AG09309 (cell line): ENCODE measurements at regions not wholly inside any gene's neighbourhood (a gene's known extent, or its start where the extent isn't known, plus 50 kb on each side); places are given as distances from the start of the nearest gene placed in this dataset.

ENCODE experiments used
- DNase-seq: peaks from one replicate; pipeline ENCODE4 v3.0.0-alpha.2; 2010; ENCODE audit warnings: low read depth
- H3K4me3 ChIP-seq: 2 replicates; pipeline ENCODE4 v1.5.1; 2011; ENCODE audit warnings: mild to moderate bottlenecking, low read depth, low read length, moderate library complexity; ENCODE audit not compliant: control insufficient read depth
- TF ChIP-seq, protein P1 (sequence below): IDR thresholded peaks from 2 replicates; pipeline ENCODE4 v1.5.1; 2011; ENCODE audit warnings: mild to moderate bottlenecking, low read depth, low read length, inconsistent platforms; ENCODE audit not compliant: insufficient read depth, control insufficient read depth; ENCODE audit errors: missing control alignments

- no peak for DNase-seq
- no peak overlapping the region for H3K4me3 ChIP-seq
- TF ChIP-seq, protein P1, sequence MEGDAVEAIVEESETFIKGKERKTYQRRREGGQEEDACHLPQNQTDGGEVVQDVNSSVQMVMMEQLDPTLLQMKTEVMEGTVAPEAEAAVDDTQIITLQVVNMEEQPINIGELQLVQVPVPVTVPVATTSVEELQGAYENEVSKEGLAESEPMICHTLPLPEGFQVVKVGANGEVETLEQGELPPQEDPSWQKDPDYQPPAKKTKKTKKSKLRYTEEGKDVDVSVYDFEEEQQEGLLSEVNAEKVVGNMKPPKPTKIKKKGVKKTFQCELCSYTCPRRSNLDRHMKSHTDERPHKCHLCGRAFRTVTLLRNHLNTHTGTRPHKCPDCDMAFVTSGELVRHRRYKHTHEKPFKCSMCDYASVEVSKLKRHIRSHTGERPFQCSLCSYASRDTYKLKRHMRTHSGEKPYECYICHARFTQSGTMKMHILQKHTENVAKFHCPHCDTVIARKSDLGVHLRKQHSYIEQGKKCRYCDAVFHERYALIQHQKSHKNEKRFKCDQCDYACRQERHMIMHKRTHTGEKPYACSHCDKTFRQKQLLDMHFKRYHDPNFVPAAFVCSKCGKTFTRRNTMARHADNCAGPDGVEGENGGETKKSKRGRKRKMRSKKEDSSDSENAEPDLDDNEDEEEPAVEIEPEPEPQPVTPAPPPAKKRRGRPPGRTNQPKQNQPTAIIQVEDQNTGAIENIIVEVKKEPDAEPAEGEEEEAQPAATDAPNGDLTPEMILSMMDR, result no peak
Measured at GRCh38 chr10:106435081-106435480, 729.4 kb downstream of the SORCS1 start.

DNA sequence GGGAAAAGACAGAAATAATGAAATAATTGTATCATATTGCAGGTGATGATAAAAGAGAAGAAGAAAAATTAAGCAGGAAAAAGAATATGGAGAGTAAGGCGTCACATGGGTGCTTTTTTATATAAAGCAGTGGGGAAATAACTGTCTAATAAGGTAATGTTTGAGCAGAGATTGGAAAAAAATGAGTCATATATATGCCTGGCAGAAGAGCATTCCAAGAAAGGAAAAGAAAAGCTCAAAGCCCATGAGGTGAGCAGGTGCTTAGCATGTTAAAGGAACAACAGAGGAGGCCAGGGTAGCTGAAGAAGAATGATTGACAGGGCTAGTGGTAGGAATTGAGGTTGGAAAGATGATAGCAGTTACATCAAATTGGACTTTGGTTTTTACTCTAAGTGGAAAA, 739.5 kb downstream of the SORCS1 start:
- TF ChIP-seq, protein P1, result no peak
- no peak for DNase-seq
- no peak overlapping the region for H3K4me3 ChIP-seq

- TF ChIP-seq, protein P1, result no peak
- DNase-seq, result no peak
- H3K4me3 ChIP-seq, result no peak overlapping the region
Measured at GRCh38 chr10:106424054-106424453, 740.5 kb downstream of the SORCS1 start.

DNA sequence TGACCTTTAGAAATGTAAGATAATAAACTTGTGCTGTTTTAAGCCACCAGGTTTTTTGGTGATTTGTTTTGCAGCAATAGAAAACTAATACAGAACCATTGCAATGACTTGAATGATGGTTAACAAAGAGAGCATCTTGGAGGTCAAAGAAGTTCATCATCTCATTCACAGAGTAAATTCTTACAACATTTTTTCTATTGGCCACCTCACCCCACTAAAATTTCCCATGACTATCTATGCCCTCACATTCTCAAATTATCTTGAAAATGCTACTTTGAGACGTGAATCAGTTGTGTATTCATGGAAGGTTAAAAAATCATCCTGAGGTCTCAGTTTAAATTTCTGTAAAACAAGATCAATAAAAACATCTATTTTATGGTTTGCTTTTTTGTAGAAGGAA, 754.2 kb downstream of the SORCS1 start:
- DNase-seq, result no peak
- TF ChIP-seq, protein P1, result no peak
- no peak overlapping the region for H3K4me3 ChIP-seq

- DNase-seq, result no peak
- no peak overlapping the region for H3K4me3 ChIP-seq
- TF ChIP-seq, protein P1, result no peak
Measured at GRCh38 chr10:106405141-106405540, 759.4 kb downstream of the SORCS1 start.

GRCh38 chr10:106402458-106402857, 762.0 kb downstream of the SORCS1 start:
- DNase-seq, result no peak
- TF ChIP-seq, protein P1, result no peak
- H3K4me3 ChIP-seq, result no peak overlapping the region

- TF ChIP-seq, protein P1, result no peak
- no peak for DNase-seq
- H3K4me3 ChIP-seq, result no peak overlapping the region
Measured at GRCh38 chr10:106401967-106402366, 762.5 kb downstream of the SORCS1 start.
